ENCODE measurements at regions not wholly inside any gene's neighbourhood (a gene's known extent, or its start where the extent isn't known, plus 50 kb on each side); places are given as distances from the start of the nearest gene placed in this dataset.

GRCh38 chr2:11017921-11018320 lies 106.2 kb downstream of the KCNF1 start:
- no peaks in the 10 kb centered on the region for H3K4me1 Mint-ChIP-seq (ENCODE audit: low read depth)
- no peaks in the 10 kb centered on the region for H3K9me3 Mint-ChIP-seq
- no peak overlapping the region for H3K27ac Mint-ChIP-seq
- H3K4me3 Mint-ChIP-seq, result no peak overlapping the region
- peaks cover 8% of the 10 kb centered on the region for H3K27me3 Mint-ChIP-seq (ENCODE audit: low read depth)
- no peaks in the 10 kb centered on the region for H3K36me3 Mint-ChIP-seq (ENCODE audit: low read depth)

GRCh38 chr2:11018651-11019185 lies 107.0 kb downstream of the KCNF1 start:
- peaks cover 8% of the 10 kb centered on the region for H3K27me3 Mint-ChIP-seq (ENCODE audit: low read depth)

GRCh38 chr2:11019614-11020013 lies 107.9 kb downstream of the KCNF1 start:
- no peaks in the 10 kb centered on the region for H3K9me3 Mint-ChIP-seq
- no peak overlapping the region for H3K4me3 Mint-ChIP-seq
- H3K36me3 Mint-ChIP-seq (ENCODE audit: low read depth), result no peaks in the 10 kb centered on the region
- no peaks in the 10 kb centered on the region for H3K4me1 Mint-ChIP-seq (ENCODE audit: low read depth)
- peaks cover 8% of the 10 kb centered on the region for H3K27me3 Mint-ChIP-seq (ENCODE audit: low read depth)
- no peak overlapping the region for H3K27ac Mint-ChIP-seq

More at GRCh38 chr2:11018651-11019185, 107.0 kb downstream of the KCNF1 start:
- Mint-ChIP-seq H3K4me3 (no peak overlapping the region), H3K36me3 (ENCODE audit: low read depth) (no peaks in the 10 kb centered on the region), H3K9me3 (no peaks in the 10 kb centered on the region), H3K4me1 (ENCODE audit: low read depth) (no peaks in the 10 kb centered on the region), H3K27ac (no peak overlapping the region)

- Mint-ChIP-seq H3K27ac (no peak overlapping the region), H3K9me3 (no peaks in the 10 kb centered on the region), H3K4me3 (no peak overlapping the region), H3K27me3 (ENCODE audit: low read depth) (peaks cover 3% of the 10 kb centered on the region), H3K36me3 (ENCODE audit: low read depth) (no peaks in the 10 kb centered on the region), H3K4me1 (ENCODE audit: low read depth) (no peaks in the 10 kb centered on the region)
Measured at GRCh38 chr2:11022064-11022463, 110.3 kb downstream of the KCNF1 start.

- H3K4me3 Mint-ChIP-seq, result no peak overlapping the region
- H3K4me1 Mint-ChIP-seq (ENCODE audit: low read depth), result no peaks in the 10 kb centered on the region
- no peak overlapping the region for H3K27ac Mint-ChIP-seq
- no peaks in the 10 kb centered on the region for H3K9me3 Mint-ChIP-seq
- no peaks in the 10 kb centered on the region for H3K36me3 Mint-ChIP-seq (ENCODE audit: low read depth)
- peaks cover 2% of the 10 kb centered on the region for H3K27me3 Mint-ChIP-seq (ENCODE audit: low read depth)
Measured at GRCh38 chr2:11022591-11023273, 111.0 kb downstream of the KCNF1 start.

- Mint-ChIP-seq H3K4me1 (ENCODE audit: low read depth) (no peaks in the 10 kb centered on the region), H3K36me3 (ENCODE audit: low read depth) (no peaks in the 10 kb centered on the region), H3K9me3 (no peaks in the 10 kb centered on the region), H3K27me3 (ENCODE audit: low read depth) (no peaks in the 10 kb centered on the region), H3K27ac (no peak overlapping the region), H3K4me3 (no peak overlapping the region)
Measured at GRCh38 chr2:11023326-11024258, 111.9 kb downstream of the KCNF1 start.

- no peaks in the 10 kb centered on the region for H3K36me3 Mint-ChIP-seq (ENCODE audit: low read depth)
- H3K4me3 Mint-ChIP-seq, result no peak overlapping the region
- H3K27me3 Mint-ChIP-seq (ENCODE audit: low read depth), result no peaks in the 10 kb centered on the region
Measured at GRCh38 chr2:11024259-11024645, 112.5 kb downstream of the KCNF1 start.

GRCh38 chr2:11024687-11025086 lies 113.0 kb downstream of the KCNF1 start:
- no peak overlapping the region for H3K27ac Mint-ChIP-seq
- H3K36me3 Mint-ChIP-seq (ENCODE audit: low read depth), result no peaks in the 10 kb centered on the region
- no peaks in the 10 kb centered on the region for H3K9me3 Mint-ChIP-seq
- H3K4me3 Mint-ChIP-seq, result no peak overlapping the region
- no peaks in the 10 kb centered on the region for H3K27me3 Mint-ChIP-seq (ENCODE audit: low read depth)
- no peaks in the 10 kb centered on the region for H3K4me1 Mint-ChIP-seq (ENCODE audit: low read depth)

More at GRCh38 chr2:11024259-11024645, 112.5 kb downstream of the KCNF1 start:
- H3K27ac Mint-ChIP-seq, result no peak overlapping the region
- H3K4me1 Mint-ChIP-seq (ENCODE audit: low read depth), result no peaks in the 10 kb centered on the region
- no peaks in the 10 kb centered on the region for H3K9me3 Mint-ChIP-seq

- H3K9me3 Mint-ChIP-seq, result no peaks in the 10 kb centered on the region
- no peaks in the 10 kb centered on the region for H3K36me3 Mint-ChIP-seq (ENCODE audit: low read depth)
- no peaks in the 10 kb centered on the region for H3K4me1 Mint-ChIP-seq (ENCODE audit: low read depth)
- H3K27ac Mint-ChIP-seq, result no peak overlapping the region
- H3K4me3 Mint-ChIP-seq, result no peak overlapping the region
- no peaks in the 10 kb centered on the region for H3K27me3 Mint-ChIP-seq (ENCODE audit: low read depth)
Measured at GRCh38 chr2:11026286-11026921, 114.7 kb downstream of the KCNF1 start.

- H3K4me1 Mint-ChIP-seq (ENCODE audit: low read depth), result no peaks in the 10 kb centered on the region
- H3K27me3 Mint-ChIP-seq (ENCODE audit: low read depth), result no peaks in the 10 kb centered on the region
- no peaks in the 10 kb centered on the region for H3K9me3 Mint-ChIP-seq
- no peak overlapping the region for H3K4me3 Mint-ChIP-seq
- no peaks in the 10 kb centered on the region for H3K36me3 Mint-ChIP-seq (ENCODE audit: low read depth)
- H3K27ac Mint-ChIP-seq, result no peak overlapping the region
Measured at GRCh38 chr2:11027195-11027594, 115.5 kb downstream of the KCNF1 start.

GRCh38 chr2:11028407-11028916 lies 116.7 kb downstream of the KCNF1 start:
- no peak overlapping the region for H3K27ac Mint-ChIP-seq
- no peaks in the 10 kb centered on the region for H3K27me3 Mint-ChIP-seq (ENCODE audit: low read depth)
- no peaks in the 10 kb centered on the region for H3K9me3 Mint-ChIP-seq
- H3K4me3 Mint-ChIP-seq, result no peak overlapping the region
- H3K4me1 Mint-ChIP-seq (ENCODE audit: low read depth), result no peaks in the 10 kb centered on the region
- no peaks in the 10 kb centered on the region for H3K36me3 Mint-ChIP-seq (ENCODE audit: low read depth)

- Mint-ChIP-seq H3K36me3 (ENCODE audit: low read depth) (no peaks in the 10 kb centered on the region), H3K4me1 (ENCODE audit: low read depth) (no peaks in the 10 kb centered on the region), H3K27ac (no peak overlapping the region), H3K27me3 (ENCODE audit: low read depth) (no peaks in the 10 kb centered on the region), H3K4me3 (no peak overlapping the region), H3K9me3 (no peaks in the 10 kb centered on the region)
Measured at GRCh38 chr2:11029136-11029535, 117.4 kb downstream of the KCNF1 start.

- Mint-ChIP-seq H3K27ac (no peak overlapping the region), H3K4me3 (no peak overlapping the region), H3K36me3 (ENCODE audit: low read depth) (no peaks in the 10 kb centered on the region), H3K4me1 (ENCODE audit: low read depth) (no peaks in the 10 kb centered on the region), H3K9me3 (no peaks in the 10 kb centered on the region), H3K27me3 (ENCODE audit: low read depth) (no peaks in the 10 kb centered on the region)
Measured at GRCh38 chr2:11030036-11030435, 118.3 kb downstream of the KCNF1 start.

GRCh38 chr2:11030909-11031308 lies 119.2 kb downstream of the KCNF1 start:
- H3K27me3 Mint-ChIP-seq (ENCODE audit: low read depth), result no peaks in the 10 kb centered on the region
- no peaks in the 10 kb centered on the region for H3K4me1 Mint-ChIP-seq (ENCODE audit: low read depth)
- no peak overlapping the region for H3K27ac Mint-ChIP-seq
- H3K36me3 Mint-ChIP-seq (ENCODE audit: low read depth), result no peaks in the 10 kb centered on the region
- no peak overlapping the region for H3K4me3 Mint-ChIP-seq
- H3K9me3 Mint-ChIP-seq, result no peaks in the 10 kb centered on the region

Data from T-helper 1 cell treated with Interleukin-12 subunit alpha and Interleukin-12 subunit beta and Interleukin-4 antibody, amounts not matched to agents 30 μg/mL and 1 μg/mL, for 36 hours (primary cell).